ENCODE measurements at regions not wholly inside any gene's neighbourhood (a gene's known extent, or its start where the extent isn't known, plus 50 kb on each side); places are given as distances from the start of the nearest gene placed in this dataset.

- Histone ChIP-seq H3K36me3 (ENCODE audit: control insufficient read depth in 2 of 3, insufficient read depth in 3 of 3, low read length in 3 of 3) (no peaks in the 10 kb centered on the region), H3K27ac (ENCODE audit: low read depth in 2 of 2, low read length in 2 of 2) (no peak overlapping the region), H3K27me3 (ENCODE audit: control insufficient read depth, insufficient read depth, low read length) (no peaks in the 10 kb centered on the region), H3K9ac (ENCODE audit: low read length in 3 of 3) (no peak overlapping the region), H3K4me3 (ENCODE audit: low read length in 3 of 3) (no peak overlapping the region), H3K9me3 (ENCODE audit: control insufficient read depth in 2 of 3, insufficient read depth in 1 of 3, low read length in 3 of 3) (no peaks in the 10 kb centered on the region), H3K4me1 (ENCODE audit: control insufficient read depth in 2 of 3, insufficient read depth in 2 of 3, low read depth in 1 of 3, low read length in 3 of 3) (no peaks in the 10 kb centered on the region)
- DNase-seq: no peak
- FAIRE-seq: no peak
- TF ChIP-seq, protein P1, sequence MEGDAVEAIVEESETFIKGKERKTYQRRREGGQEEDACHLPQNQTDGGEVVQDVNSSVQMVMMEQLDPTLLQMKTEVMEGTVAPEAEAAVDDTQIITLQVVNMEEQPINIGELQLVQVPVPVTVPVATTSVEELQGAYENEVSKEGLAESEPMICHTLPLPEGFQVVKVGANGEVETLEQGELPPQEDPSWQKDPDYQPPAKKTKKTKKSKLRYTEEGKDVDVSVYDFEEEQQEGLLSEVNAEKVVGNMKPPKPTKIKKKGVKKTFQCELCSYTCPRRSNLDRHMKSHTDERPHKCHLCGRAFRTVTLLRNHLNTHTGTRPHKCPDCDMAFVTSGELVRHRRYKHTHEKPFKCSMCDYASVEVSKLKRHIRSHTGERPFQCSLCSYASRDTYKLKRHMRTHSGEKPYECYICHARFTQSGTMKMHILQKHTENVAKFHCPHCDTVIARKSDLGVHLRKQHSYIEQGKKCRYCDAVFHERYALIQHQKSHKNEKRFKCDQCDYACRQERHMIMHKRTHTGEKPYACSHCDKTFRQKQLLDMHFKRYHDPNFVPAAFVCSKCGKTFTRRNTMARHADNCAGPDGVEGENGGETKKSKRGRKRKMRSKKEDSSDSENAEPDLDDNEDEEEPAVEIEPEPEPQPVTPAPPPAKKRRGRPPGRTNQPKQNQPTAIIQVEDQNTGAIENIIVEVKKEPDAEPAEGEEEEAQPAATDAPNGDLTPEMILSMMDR (IDR thresholded peaks at IDR 0.05; ENCODE audit: borderline replicate concordance, extremely low read depth, insufficient read depth): no peak
- intact Hi-C loops (cut with DNase I): no loop called here
These were observed 212.8 kb downstream of the ZNF365 start for GRCh38 chr10:62587011-62587410.

- no peaks in the 10 kb centered on the region for H3K4me1 ChIP-seq (ENCODE audit: control insufficient read depth in 2 of 3, insufficient read depth in 2 of 3, low read depth in 1 of 3, low read length in 3 of 3)
- H3K9me3 ChIP-seq (ENCODE audit: control insufficient read depth in 2 of 3, insufficient read depth in 1 of 3, low read length in 3 of 3): no peaks in the 10 kb centered on the region
- H3K4me3 ChIP-seq (ENCODE audit: low read length in 3 of 3): no peak overlapping the region
- TF ChIP-seq, protein P1 (IDR thresholded peaks at IDR 0.05; ENCODE audit: borderline replicate concordance, extremely low read depth, insufficient read depth): no peak
- H3K27ac ChIP-seq (ENCODE audit: low read depth in 2 of 2, low read length in 2 of 2): no peak overlapping the region
- intact Hi-C loops (cut with DNase I): no loop called here
- no peaks in the 10 kb centered on the region for H3K27me3 ChIP-seq (ENCODE audit: control insufficient read depth, insufficient read depth, low read length)
- H3K9ac ChIP-seq (ENCODE audit: low read length in 3 of 3): no peak overlapping the region
- DNase-seq: no peak
- no peak for FAIRE-seq
- H3K36me3 ChIP-seq (ENCODE audit: control insufficient read depth in 2 of 3, insufficient read depth in 3 of 3, low read length in 3 of 3): no peaks in the 10 kb centered on the region
These were observed 213.9 kb downstream of the ZNF365 start for GRCh38 chr10:62588116-62588515.

- no peaks in the 10 kb centered on the region for H3K27me3 ChIP-seq (ENCODE audit: control insufficient read depth, insufficient read depth, low read length)
- DNase-seq (no peak), FAIRE-seq (no peak)
- H3K9ac ChIP-seq (ENCODE audit: low read length in 3 of 3): no peak overlapping the region
- H3K4me3 ChIP-seq (ENCODE audit: low read length in 3 of 3): no peak overlapping the region
- H3K27ac ChIP-seq (ENCODE audit: low read depth in 2 of 2, low read length in 2 of 2): no peak overlapping the region
- H3K36me3 ChIP-seq (ENCODE audit: control insufficient read depth in 2 of 3, insufficient read depth in 3 of 3, low read length in 3 of 3): no peaks in the 10 kb centered on the region
- no peaks in the 10 kb centered on the region for H3K9me3 ChIP-seq (ENCODE audit: control insufficient read depth in 2 of 3, insufficient read depth in 1 of 3, low read length in 3 of 3)
- intact Hi-C loops (cut with DNase I): no loop called here
- TF ChIP-seq, protein P1 (IDR thresholded peaks at IDR 0.05; ENCODE audit: borderline replicate concordance, extremely low read depth, insufficient read depth): no peak
- no peaks in the 10 kb centered on the region for H3K4me1 ChIP-seq (ENCODE audit: control insufficient read depth in 2 of 3, insufficient read depth in 2 of 3, low read depth in 1 of 3, low read length in 3 of 3)
These were observed 214.8 kb upstream of the ADO start for GRCh38 chr10:62589689-62590088.

DNA sequence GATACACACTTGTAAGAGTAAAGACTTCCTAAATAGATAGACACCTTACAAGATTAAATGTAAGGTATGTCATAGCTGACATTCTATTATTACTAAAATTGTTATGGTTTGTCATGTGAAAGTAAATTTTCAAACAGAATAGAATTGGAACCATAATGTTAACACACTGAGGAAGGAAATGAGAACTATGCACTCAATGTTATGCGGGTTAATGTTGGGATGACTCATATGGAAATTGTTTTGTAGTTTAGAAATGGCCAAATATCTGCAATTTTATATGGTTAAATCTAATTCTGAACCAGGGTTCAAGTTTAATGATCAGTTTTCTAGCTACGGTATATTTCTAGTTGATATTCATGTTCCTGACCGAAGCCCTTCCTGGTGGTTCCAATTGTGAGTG, 214.2 kb upstream of the ADO start:
- FAIRE-seq: no peak
- Histone ChIP-seq H3K36me3 (ENCODE audit: control insufficient read depth in 2 of 3, insufficient read depth in 3 of 3, low read length in 3 of 3) (no peaks in the 10 kb centered on the region), H3K27ac (ENCODE audit: low read depth in 2 of 2, low read length in 2 of 2) (no peak overlapping the region), H3K9ac (ENCODE audit: low read length in 3 of 3) (no peak overlapping the region), H3K9me3 (ENCODE audit: control insufficient read depth in 2 of 3, insufficient read depth in 1 of 3, low read length in 3 of 3) (no peaks in the 10 kb centered on the region), H3K27me3 (ENCODE audit: control insufficient read depth, insufficient read depth, low read length) (no peaks in the 10 kb centered on the region), H3K4me3 (ENCODE audit: low read length in 3 of 3) (no peak overlapping the region), H3K4me1 (ENCODE audit: control insufficient read depth in 2 of 3, insufficient read depth in 2 of 3, low read depth in 1 of 3, low read length in 3 of 3) (no peaks in the 10 kb centered on the region)
- intact Hi-C loops (cut with DNase I): no loop called here
- TF ChIP-seq, protein P1 (IDR thresholded peaks at IDR 0.05; ENCODE audit: borderline replicate concordance, extremely low read depth, insufficient read depth): no peak
- DNase-seq: no peak

Measured in kidney (tissue), 13 donors.